ENCODE measurements at regions not wholly inside any gene's neighbourhood (a gene's known extent, or its start where the extent isn't known, plus 50 kb on each side); places are given as distances from the start of the nearest gene placed in this dataset.

- Histone ChIP-seq H3K9me3 (ENCODE audit: insufficient read depth, low read length) (peaks cover 15% of the 10 kb centered on the region), H3K27me3 (ENCODE audit: insufficient read depth, insufficient read length) (no peaks in the 10 kb centered on the region), H3K9ac (ENCODE audit: insufficient read length, low read depth) (no peak overlapping the region), H3K4me1 (ENCODE audit: insufficient read depth, insufficient read length) (no peaks in the 10 kb centered on the region), H3K4me3 (ENCODE audit: insufficient read length, low read depth) (no peak overlapping the region), H3K36me3 (ENCODE audit: insufficient read depth, insufficient read length, low read length) (no peaks in the 10 kb centered on the region)
- DNase-seq (ENCODE audit: low read depth, low spot score), result no peak
- TF ChIP-seq ZNF274 (IDR thresholded peaks at IDR 0.05; ENCODE audit: low read depth, low read length) (no peak), YY1 (IDR thresholded peaks at IDR 0.05; ENCODE audit: insufficient read depth, insufficient read length) (no peak), SUZ12 (IDR thresholded peaks at IDR 0.05; ENCODE audit: extremely low read depth, insufficient read depth, insufficient read length) (no peak)
These were observed 91.0 kb upstream of the MB21D2 start for GRCh38 chr3:193008654-193009053.

- H3K9me3 ChIP-seq (ENCODE audit: insufficient read depth, low read length), result peaks cover 15% of the 10 kb centered on the region
- no peaks in the 10 kb centered on the region for H3K36me3 ChIP-seq (ENCODE audit: insufficient read depth, insufficient read length, low read length)
- no peak overlapping the region for H3K9ac ChIP-seq (ENCODE audit: insufficient read length, low read depth)
- no peak for DNase-seq (ENCODE audit: low read depth, low spot score)
- H3K27me3 ChIP-seq (ENCODE audit: insufficient read depth, insufficient read length), result no peaks in the 10 kb centered on the region
- H3K4me3 ChIP-seq (ENCODE audit: insufficient read length, low read depth), result no peak overlapping the region
- TF ChIP-seq SUZ12 (IDR thresholded peaks at IDR 0.05; ENCODE audit: extremely low read depth, insufficient read depth, insufficient read length) (no peak), YY1 (IDR thresholded peaks at IDR 0.05; ENCODE audit: insufficient read depth, insufficient read length) (no peak), ZNF274 (IDR thresholded peaks at IDR 0.05; ENCODE audit: low read depth, low read length) (no peak)
- H3K4me1 ChIP-seq (ENCODE audit: insufficient read depth, insufficient read length), result no peaks in the 10 kb centered on the region
These were observed 92.5 kb upstream of the MB21D2 start for GRCh38 chr3:193010191-193010590.

GRCh38 chr3:193011958-193012357 is 94.3 kb upstream of the MB21D2 start:
- no peak overlapping the region for H3K4me3 ChIP-seq (ENCODE audit: insufficient read length, low read depth)
- no peak overlapping the region for H3K9ac ChIP-seq (ENCODE audit: insufficient read length, low read depth)
- peaks cover 15% of the 10 kb centered on the region for H3K9me3 ChIP-seq (ENCODE audit: insufficient read depth, low read length)
- H3K4me1 ChIP-seq (ENCODE audit: insufficient read depth, insufficient read length), result no peaks in the 10 kb centered on the region
- no peaks in the 10 kb centered on the region for H3K36me3 ChIP-seq (ENCODE audit: insufficient read depth, insufficient read length, low read length)
- no peak for DNase-seq (ENCODE audit: low read depth, low spot score)
- no peak for TF ChIP-seq SUZ12 (IDR thresholded peaks at IDR 0.05; ENCODE audit: extremely low read depth, insufficient read depth, insufficient read length)
- no peak for TF ChIP-seq YY1 (IDR thresholded peaks at IDR 0.05; ENCODE audit: insufficient read depth, insufficient read length)
- no peak for TF ChIP-seq ZNF274 (IDR thresholded peaks at IDR 0.05; ENCODE audit: low read depth, low read length)
- no peaks in the 10 kb centered on the region for H3K27me3 ChIP-seq (ENCODE audit: insufficient read depth, insufficient read length)

GRCh38 chr3:193014902-193015301 is 97.2 kb upstream of the MB21D2 start:
- DNase-seq (ENCODE audit: low read depth, low spot score), result no peak
- H3K36me3 ChIP-seq (ENCODE audit: insufficient read depth, insufficient read length, low read length), result no peaks in the 10 kb centered on the region
- H3K9ac ChIP-seq (ENCODE audit: insufficient read length, low read depth), result no peak overlapping the region
- no peaks in the 10 kb centered on the region for H3K4me1 ChIP-seq (ENCODE audit: insufficient read depth, insufficient read length)
- TF ChIP-seq ZNF274 (IDR thresholded peaks at IDR 0.05; ENCODE audit: low read depth, low read length) (no peak), SUZ12 (IDR thresholded peaks at IDR 0.05; ENCODE audit: extremely low read depth, insufficient read depth, insufficient read length) (no peak), YY1 (IDR thresholded peaks at IDR 0.05; ENCODE audit: insufficient read depth, insufficient read length) (no peak)
- no peaks in the 10 kb centered on the region for H3K27me3 ChIP-seq (ENCODE audit: insufficient read depth, insufficient read length)
- H3K9me3 ChIP-seq (ENCODE audit: insufficient read depth, low read length), result peaks cover 15% of the 10 kb centered on the region
- no peak overlapping the region for H3K4me3 ChIP-seq (ENCODE audit: insufficient read length, low read depth)

- Histone ChIP-seq H3K9me3 (ENCODE audit: insufficient read depth, low read length) (peaks cover 15% of the 10 kb centered on the region), H3K36me3 (ENCODE audit: insufficient read depth, insufficient read length, low read length) (no peaks in the 10 kb centered on the region), H3K9ac (ENCODE audit: insufficient read length, low read depth) (no peak overlapping the region), H3K4me3 (ENCODE audit: insufficient read length, low read depth) (no peak overlapping the region), H3K27me3 (ENCODE audit: insufficient read depth, insufficient read length) (no peaks in the 10 kb centered on the region), H3K4me1 (ENCODE audit: insufficient read depth, insufficient read length) (no peaks in the 10 kb centered on the region)
- peak; percentile 46 for DNase-seq (ENCODE audit: low read depth, low spot score)
- TF ChIP-seq SUZ12 (IDR thresholded peaks at IDR 0.05; ENCODE audit: extremely low read depth, insufficient read depth, insufficient read length) (no peak), ZNF274 (IDR thresholded peaks at IDR 0.05; ENCODE audit: low read depth, low read length) (no peak), YY1 (IDR thresholded peaks at IDR 0.05; ENCODE audit: insufficient read depth, insufficient read length) (no peak)
These were observed 98.8 kb upstream of the MB21D2 start for GRCh38 chr3:193016437-193016901.

GRCh38 chr3:193021506-193022010 is 103.9 kb upstream of the MB21D2 start:
- H3K36me3 ChIP-seq (ENCODE audit: insufficient read depth, insufficient read length, low read length), result no peaks in the 10 kb centered on the region
- no peaks in the 10 kb centered on the region for H3K4me1 ChIP-seq (ENCODE audit: insufficient read depth, insufficient read length)
- H3K4me3 ChIP-seq (ENCODE audit: insufficient read length, low read depth), result no peak overlapping the region
- DNase-seq (ENCODE audit: low read depth, low spot score), result no peak
- H3K27me3 ChIP-seq (ENCODE audit: insufficient read depth, insufficient read length), result no peaks in the 10 kb centered on the region
- H3K9me3 ChIP-seq (ENCODE audit: insufficient read depth, low read length), result no peaks in the 10 kb centered on the region
- H3K9ac ChIP-seq (ENCODE audit: insufficient read length, low read depth), result no peak overlapping the region
- TF ChIP-seq SUZ12 (IDR thresholded peaks at IDR 0.05; ENCODE audit: extremely low read depth, insufficient read depth, insufficient read length) (no peak), ZNF274 (IDR thresholded peaks at IDR 0.05; ENCODE audit: low read depth, low read length) (no peak), YY1 (IDR thresholded peaks at IDR 0.05; ENCODE audit: insufficient read depth, insufficient read length) (no peak)

- no peak for DNase-seq (ENCODE audit: low read depth, low spot score)
- Histone ChIP-seq H3K9ac (ENCODE audit: insufficient read length, low read depth) (no peak overlapping the region), H3K4me3 (ENCODE audit: insufficient read length, low read depth) (no peak overlapping the region), H3K9me3 (ENCODE audit: insufficient read depth, low read length) (no peaks in the 10 kb centered on the region), H3K27me3 (ENCODE audit: insufficient read depth, insufficient read length) (no peaks in the 10 kb centered on the region), H3K36me3 (ENCODE audit: insufficient read depth, insufficient read length, low read length) (no peaks in the 10 kb centered on the region), H3K4me1 (ENCODE audit: insufficient read depth, insufficient read length) (no peaks in the 10 kb centered on the region)
- TF ChIP-seq ZNF274 (IDR thresholded peaks at IDR 0.05; ENCODE audit: low read depth, low read length) (no peak), YY1 (IDR thresholded peaks at IDR 0.05; ENCODE audit: insufficient read depth, insufficient read length) (no peak), SUZ12 (IDR thresholded peaks at IDR 0.05; ENCODE audit: extremely low read depth, insufficient read depth, insufficient read length) (no peak)
These were observed 105.6 kb upstream of the MB21D2 start for GRCh38 chr3:193023218-193023617.

All from NT2/D1 (cell line).